IMR-90 (cell line): ENCODE measurements at regions not wholly inside any gene's neighbourhood (a gene's known extent, or its start where the extent isn't known, plus 50 kb on each side); places are given as distances from the start of the nearest gene placed in this dataset.

Experiments
- ATAC-seq: fragments of 200-7000 bp; cut with Tn5 transposase; 2 replicates; pipeline ENCODE4 v1.9.1; 2020; ENCODE audit warnings: low read depth, mild to moderate bottlenecking, moderate library complexity
- BruUV-seq: library from RNA; stranded (reverse); fragments of 400-500 nt; replicated peaks from 2 replicates; lab custom pipeline; 2021; lab: Mats Ljungman, UMichigan
- CTCF ChIA-PET: fragments of 300-600 bp; formaldehyde crosslinking; extraction: SDS; loops from one replicate; lab custom pipeline; 2021; ENCODE audit warnings: antibody characterized with exemption; lab: Yijun Ruan, JAX
- POLR2A ChIA-PET: fragments of 300-600 bp; sonication (Branson Sonifier 250); formaldehyde crosslinking; loops from one replicate; lab custom pipeline; 2022; ENCODE audit warnings: antibody characterized with exemption; ENCODE audit not compliant: unreplicated experiment; lab: Charles Lee
- DNase-seq: peaks from one replicate; pipeline ENCODE4 v3.0.0; 2013
- H2AFZ ChIP-seq: replicated peaks from 2 replicates; pipeline ENCODE3; 2013; ENCODE audit warnings: low read length, mild to moderate bottlenecking; ENCODE audit not compliant: poor library complexity
- H2AK5ac ChIP-seq: 2 replicates; pipeline ENCODE4 v1.6.1; 2013; ENCODE audit warnings: low read depth, low read length, inconsistent platforms
- H2AK9ac ChIP-seq: replicated peaks from 2 replicates; pipeline ENCODE3; 2013; ENCODE audit warnings: mild to moderate bottlenecking, low read depth, low read length, moderate library complexity; ENCODE audit not compliant: poor library complexity
- H2BK120ac ChIP-seq: 2 replicates; pipeline ENCODE4 v1.6.1; 2013; ENCODE audit warnings: low read depth, low read length, inconsistent platforms
- H2BK15ac ChIP-seq: 3 replicates; pipeline ENCODE4 v1.6.1; 2013; ENCODE audit warnings: low read depth, low read length, inconsistent platforms
- H2BK20ac ChIP-seq: 2 replicates; pipeline ENCODE4 v1.6.1; 2013; ENCODE audit warnings: low read depth, mild to moderate bottlenecking, inconsistent platforms, low read length, moderate library complexity
- H2BK5ac ChIP-seq: 2 replicates; pipeline ENCODE4 v1.6.1; 2013; ENCODE audit warnings: mild to moderate bottlenecking, low read depth, low read length, inconsistent platforms; ENCODE audit not compliant: poor library complexity, severe bottlenecking
- H3K14ac ChIP-seq: replicated peaks from 2 replicates; pipeline ENCODE4 v1.6.1; 2013; ENCODE audit warnings: low read depth, low read length, inconsistent platforms
- H3K18ac ChIP-seq: 2 replicates; pipeline ENCODE4 v1.6.1; 2013; ENCODE audit warnings: low read depth, low read length, control low read depth
- H3K23ac ChIP-seq: 2 replicates; pipeline ENCODE4 v1.6.1; 2013; ENCODE audit warnings: low read depth, low read length, inconsistent platforms
- H3K27ac ChIP-seq: 2 replicates; pipeline ENCODE4 v1.5.1; 2013; ENCODE audit warnings: mild to moderate bottlenecking, control low read depth, low read length; ENCODE audit not compliant: insufficient read depth
- H3K27me3 ChIP-seq: 2 replicates; pipeline ENCODE4 v1.6.1; 2013; ENCODE audit warnings: low read length; ENCODE audit not compliant: control insufficient read depth, insufficient read depth
- H3K36me3 ChIP-seq: 2 replicates; pipeline ENCODE4 v1.6.1; 2013; ENCODE audit warnings: low read length, mixed read lengths; ENCODE audit not compliant: control insufficient read depth, insufficient read depth
- H3K4ac ChIP-seq: 2 replicates; pipeline ENCODE4 v1.6.1; 2013; ENCODE audit warnings: low read depth, low read length, inconsistent platforms
- H3K4me1 ChIP-seq: 2 replicates; pipeline ENCODE4 v1.6.1; 2013; ENCODE audit warnings: low read length, mixed read lengths; ENCODE audit not compliant: control insufficient read depth, insufficient read depth
- H3K4me2 ChIP-seq: 2 replicates; pipeline ENCODE4 v1.6.1; 2013; ENCODE audit warnings: low read depth, mild to moderate bottlenecking, control low read depth, low read length, moderate library complexity
- H3K4me3 ChIP-seq: 2 replicates; pipeline ENCODE4 v1.5.1; 2013; ENCODE audit warnings: low read depth, mild to moderate bottlenecking, control low read depth, low read length, moderate library complexity; ENCODE audit not compliant: insufficient read depth
- H3K56ac ChIP-seq: 2 replicates; pipeline ENCODE4 v1.6.1; 2013; ENCODE audit warnings: low read length, inconsistent platforms; ENCODE audit not compliant: insufficient read depth; ENCODE audit errors: extremely low read depth
- H3K79me1 ChIP-seq, 2 experiments: 2 replicates each; pipeline ENCODE4 v1.6.1; 2013; ENCODE audit warnings: low read length in 2 of 2, inconsistent platforms in 1 of 2, low read depth in 1 of 2
- H3K9ac ChIP-seq: 2 replicates; pipeline ENCODE4 v1.6.1; 2013; ENCODE audit warnings: low read depth, low read length, control low read depth
- H3K9me1 ChIP-seq: 2 replicates; pipeline ENCODE4 v1.6.1; 2013; ENCODE audit warnings: low read length, inconsistent platforms; ENCODE audit not compliant: insufficient read depth
- H3K9me3 ChIP-seq: 2 replicates; pipeline ENCODE4 v1.6.1; 2013; ENCODE audit warnings: low read length; ENCODE audit not compliant: control insufficient read depth, insufficient read depth
- H4K20me1 ChIP-seq: 2 replicates; pipeline ENCODE4 v1.6.1; 2013; ENCODE audit warnings: low read length, inconsistent platforms; ENCODE audit not compliant: insufficient read depth
- H4K5ac ChIP-seq: 2 replicates; pipeline ENCODE4 v1.6.1; 2013; ENCODE audit warnings: mild to moderate bottlenecking, low read depth, low read length, control low read depth
- H4K8ac ChIP-seq, 2 experiments: 2 replicates each; pipeline ENCODE4 v1.6.1; 2013; ENCODE audit warnings: low read depth in 2 of 2, low read length in 2 of 2, control low read depth in 1 of 2, inconsistent platforms in 1 of 2
- H4K91ac ChIP-seq: 2 replicates; pipeline ENCODE4 v1.6.1; 2013; ENCODE audit warnings: low read depth, low read length, inconsistent platforms; ENCODE audit not compliant: insufficient read depth
- BHLHE40 ChIP-seq: fragments of 150-350 bp; IDR thresholded peaks from 2 replicates; pipeline ENCODE4 v1.6.1; 2016; ENCODE audit warnings: mild to moderate bottlenecking, low read depth, low read length
- CHD1 ChIP-seq: IDR thresholded peaks from 2 replicates; pipeline ENCODE4 v1.6.1; 2012; ENCODE audit warnings: low read depth, low read length, improper control_type of control experiment
- CTCF ChIP-seq: conservative IDR thresholded peaks from 2 replicates; pipeline ENCODE4 v1.5.1; 2012; ENCODE audit warnings: mild to moderate bottlenecking, low read depth, low read length, improper control_type of control experiment
- FOS ChIP-seq: fragments of 150-350 bp; IDR thresholded peaks from 2 replicates; pipeline ENCODE4 v1.6.1; 2016; ENCODE audit warnings: low read depth, low read length
- MAFK ChIP-seq: IDR thresholded peaks from 2 replicates; pipeline ENCODE4 v1.6.1; 2012; ENCODE audit warnings: low read depth, low read length, improper control_type of control experiment
- MAZ ChIP-seq: IDR thresholded peaks from 2 replicates; pipeline ENCODE4 v1.6.1; 2012; ENCODE audit warnings: low read depth, mild to moderate bottlenecking, low read length, improper control_type of control experiment, moderate library complexity, borderline replicate concordance
- MXI1 ChIP-seq: IDR thresholded peaks from 2 replicates; pipeline ENCODE4 v1.6.1; 2012; ENCODE audit warnings: low read depth, mild to moderate bottlenecking, low read length, moderate library complexity, borderline replicate concordance
- NFE2L2 ChIP-seq: fragments of 150-350 bp; IDR thresholded peaks from 2 replicates; pipeline ENCODE4 v1.6.1; 2016; ENCODE audit warnings: low read depth, mild to moderate bottlenecking, low read length
- RAD21 ChIP-seq: IDR thresholded peaks from 2 replicates; pipeline ENCODE4 v1.6.1; 2012; ENCODE audit warnings: low read length, improper control_type of control experiment
- RCOR1 ChIP-seq: IDR thresholded peaks from 2 replicates; pipeline ENCODE4 v1.6.1; 2012; ENCODE audit warnings: mild to moderate bottlenecking, low read length, improper control_type of control experiment; ENCODE audit not compliant: insufficient replicate concordance
- RFX5 ChIP-seq: IDR thresholded peaks from 2 replicates; pipeline ENCODE4 v1.8.0; 2012; ENCODE audit warnings: low read depth, mild to moderate bottlenecking, low read length, moderate library complexity
- SMC3 ChIP-seq: fragments of 150-350 bp; IDR thresholded peaks from 2 replicates; pipeline ENCODE4 v1.6.1; 2016; ENCODE audit warnings: low read depth, mild to moderate bottlenecking, antibody characterized with exemption, low read length, moderate library complexity
- USF2 ChIP-seq: fragments of 150-350 bp; IDR thresholded peaks from 2 replicates; pipeline ENCODE4 v1.6.1; 2017; ENCODE audit warnings: mild to moderate bottlenecking, antibody characterized with exemption, low read length, low read depth
- dilution Hi-C: fragments of 300-500 bp; cut with HindIII; formaldehyde crosslinking; loops from one replicate; pipeline ENCODE4 v1.14.3; 2018; ENCODE audit warnings: low sequenced_read_pairs; ENCODE audit not compliant: unreplicated experiment
- in situ Hi-C: fragments of 300-500 bp; cut with MboI; formaldehyde crosslinking; loops from 3 replicates; pipeline ENCODE4 v1.14.3; 2019; ENCODE audit warnings: low sequenced_read_pairs, inconsistent platforms, mixed read lengths
- intact Hi-C: fragments of 100-400 bp; cut with micrococcal nuclease; formaldehyde crosslinking; loops from 2 replicates; pipeline ENCODE4 v1.10.0; 2022

- DNase-seq (peak; percentile 22), ATAC-seq (no peak)
- Histone ChIP-seq H4K8ac (no peak overlapping the region), H3K36me3 (no peaks in the 10 kb centered on the region), H3K18ac (no peak overlapping the region), H4K20me1 (no peaks in the 10 kb centered on the region), H3K4me3 (no peak overlapping the region), H3K27me3 (peaks cover 17% of the 10 kb centered on the region), H3K56ac (no peak overlapping the region), H2AK9ac (no peak overlapping the region), H2BK20ac (no peak overlapping the region), H2BK120ac (no peak overlapping the region), H3K9ac (no peak overlapping the region), H2AFZ (peak overlapping the region; percentile 14), H3K4me2 (no peak overlapping the region), H3K14ac (no peak overlapping the region), H3K23ac (no peak overlapping the region), H4K5ac (no peak overlapping the region), H3K4me1 (peaks cover 4% of the 10 kb centered on the region), H3K9me3 (peaks cover 4% of the 10 kb centered on the region; the same call in 1 of the 2 replicates), H2BK15ac (no peak overlapping the region), H3K4ac (no peak overlapping the region), H3K9me1 (0 out of 2 replicates have a peak, but pooled peaks cover 4% of the 10 kb centered on the region), H3K79me1 (no peaks in the 10 kb centered on the region), H4K91ac (no peak overlapping the region), H3K27ac (no peak overlapping the region), H2BK5ac (no peak overlapping the region), H2AK5ac (no peak overlapping the region)
- TF ChIP-seq NFE2L2 (no peak), USF2 (no peak), RAD21 (no peak), FOS (no peak), MXI1 (no peak), CTCF (no peak), RCOR1 (no peak), SMC3 (no peak), CHD1 (no peak), MAZ (no peak), BHLHE40 (no peak), RFX5 (no peak), MAFK (no peak)
- POLR2A ChIA-PET: no interaction called here
- in situ Hi-C loops: no loop called here
- intact Hi-C loops: no loop called here
- no TSS peak for BruUV-seq
- dilution Hi-C loops: no loop called here
- CTCF ChIA-PET: no interaction called here
These were observed 381.1 kb upstream of the ZMIZ1 start for GRCh38 chr10:78687626-78688025.
